ENCODE measurements at regions not wholly inside any gene's neighbourhood (a gene's known extent, or its start where the extent isn't known, plus 50 kb on each side); places are given as distances from the start of the nearest gene placed in this dataset.

GRCh38 chr4:136812100-136812880 is 720.0 kb downstream of the PCDH18 start:
- H3K4me3 ChIP-seq (ENCODE audit: low read depth, low read length, poor library complexity, severe bottlenecking) = no peak overlapping the region
- ChIA-PET POLR2A (ENCODE audit: low non-redundant PET) (no interaction called here), CTCF (no interaction called here)
- intact Hi-C loops (cut with micrococcal nuclease; ENCODE audit: unreplicated experiment) = no loop called here
- BruUV-seq (replicated peaks) = no TSS peak
- H3K4me1 ChIP-seq (ENCODE audit: insufficient read depth, low read length, poor library complexity, severe bottlenecking) = no peaks in the 10 kb centered on the region
- no peak for DNase-seq (ENCODE audit: low spot score)
- no peak for TF ChIP-seq EZH2 (IDR thresholded peaks at IDR 0.05; ENCODE audit: borderline replicate concordance, low read depth, low read length, poor library complexity, severe bottlenecking)
- TF ChIP-seq CTCF (conservative IDR thresholded peaks at IDR 0.05; ENCODE audit: low read depth, low read length) = no peak
- no peaks in the 10 kb centered on the region for H3K9me3 ChIP-seq (ENCODE audit: low read depth, low read length, poor library complexity, severe bottlenecking)
- no peak overlapping the region for H3K27ac ChIP-seq (ENCODE audit: low read depth, low read length, poor library complexity, severe bottlenecking)
- H3K36me3 ChIP-seq (ENCODE audit: insufficient read depth, low read length, poor library complexity, severe bottlenecking) = no peaks in the 10 kb centered on the region
- H3K27me3 ChIP-seq (replicated peaks; ENCODE audit: insufficient read depth, low read depth, low read length, poor library complexity) = no peaks in the 10 kb centered on the region

GRCh38 chr4:136811496-136812077 is 720.7 kb downstream of the PCDH18 start:
- intact Hi-C loops (cut with micrococcal nuclease; ENCODE audit: unreplicated experiment) = no loop called here
- no peak for DNase-seq (ENCODE audit: low spot score)
- TF ChIP-seq EZH2 (IDR thresholded peaks at IDR 0.05; ENCODE audit: borderline replicate concordance, low read depth, low read length, poor library complexity, severe bottlenecking) (no peak), CTCF (conservative IDR thresholded peaks at IDR 0.05; ENCODE audit: low read depth, low read length) (no peak)
- ChIA-PET POLR2A (ENCODE audit: low non-redundant PET) (no interaction called here), CTCF (no interaction called here)
- no peak overlapping the region for H3K4me3 ChIP-seq (ENCODE audit: low read depth, low read length, poor library complexity, severe bottlenecking)
- H3K27me3 ChIP-seq (replicated peaks; ENCODE audit: insufficient read depth, low read depth, low read length, poor library complexity) = no peaks in the 10 kb centered on the region
- no peaks in the 10 kb centered on the region for H3K9me3 ChIP-seq (ENCODE audit: low read depth, low read length, poor library complexity, severe bottlenecking)
- no TSS peak for BruUV-seq (replicated peaks)
- no peaks in the 10 kb centered on the region for H3K36me3 ChIP-seq (ENCODE audit: insufficient read depth, low read length, poor library complexity, severe bottlenecking)
- H3K4me1 ChIP-seq (ENCODE audit: insufficient read depth, low read length, poor library complexity, severe bottlenecking) = no peaks in the 10 kb centered on the region
- H3K27ac ChIP-seq (ENCODE audit: low read depth, low read length, poor library complexity, severe bottlenecking) = no peak overlapping the region

GRCh38 chr4:136810626-136811025 is 721.7 kb downstream of the PCDH18 start:
- intact Hi-C loops (cut with micrococcal nuclease; ENCODE audit: unreplicated experiment) = no loop called here
- ChIA-PET CTCF (no interaction called here), POLR2A (ENCODE audit: low non-redundant PET) (no interaction called here)
- TF ChIP-seq CTCF (conservative IDR thresholded peaks at IDR 0.05; ENCODE audit: low read depth, low read length) (no peak), EZH2 (IDR thresholded peaks at IDR 0.05; ENCODE audit: borderline replicate concordance, low read depth, low read length, poor library complexity, severe bottlenecking) (no peak)
- Histone ChIP-seq H3K4me3 (ENCODE audit: low read depth, low read length, poor library complexity, severe bottlenecking) (no peak overlapping the region), H3K27ac (ENCODE audit: low read depth, low read length, poor library complexity, severe bottlenecking) (no peak overlapping the region), H3K27me3 (replicated peaks; ENCODE audit: insufficient read depth, low read depth, low read length, poor library complexity) (no peaks in the 10 kb centered on the region), H3K4me1 (ENCODE audit: insufficient read depth, low read length, poor library complexity, severe bottlenecking) (no peaks in the 10 kb centered on the region), H3K36me3 (ENCODE audit: insufficient read depth, low read length, poor library complexity, severe bottlenecking) (no peaks in the 10 kb centered on the region), H3K9me3 (ENCODE audit: low read depth, low read length, poor library complexity, severe bottlenecking) (no peaks in the 10 kb centered on the region)
- no peak for DNase-seq (ENCODE audit: low spot score)
- no TSS peak for BruUV-seq (replicated peaks)

All from A673 (cell line).